ENCODE measurements at regions not wholly inside any gene's neighbourhood (a gene's known extent, or its start where the extent isn't known, plus 50 kb on each side); places are given as distances from the start of the nearest gene placed in this dataset.

GRCh38 chr2:215556979-215557378, 121.1 kb upstream of the FN1 start (continued):
- no peak for TF ChIP-seq ZGPAT (CRISPR knock-in tag; IDR thresholded peaks at IDR 0.05)
- TF ChIP-seq PHF20 (CRISPR knock-in tag; IDR thresholded peaks at IDR 0.05), result no peak
- TF ChIP-seq FLYWCH1 (CRISPR knock-in tag; IDR thresholded peaks at IDR 0.05), result no peak

GRCh38 chr2:215554689-215555498, 119.0 kb upstream of the FN1 start:
- Histone ChIP-seq H3K4me1 (ENCODE audit: insufficient read depth, low read length) (peaks cover 25% of the 10 kb centered on the region), H3K9me3 (ENCODE audit: low read length) (no peaks in the 10 kb centered on the region), H2AFZ (ENCODE audit: low read length) (no peak overlapping the region), H3K36me3 (replicated peaks in 1 of 2; ENCODE audit: control insufficient read depth in 1 of 2, insufficient read depth in 2 of 2, low read length in 2 of 2) (no peaks in the 10 kb centered on the region), H3K9ac (ENCODE audit: insufficient read depth, low read depth, low read length) (no peak overlapping the region), H3K4me3 (replicated peaks in 1 of 3; ENCODE audit: insufficient read depth in 1 of 3, low read depth in 2 of 3, low read length in 3 of 3) (no peak overlapping the region), H3K79me2 (ENCODE audit: insufficient read depth, low read length) (no peaks in the 10 kb centered on the region), H3K4me2 (ENCODE audit: low read depth, low read length) (no peak overlapping the region), H3K27me3 (ENCODE audit: control insufficient read depth in 1 of 2, insufficient read depth in 2 of 2, low read length in 2 of 2) (no peaks in the 10 kb centered on the region), H4K20me1 (ENCODE audit: insufficient read depth, low read length) (no peaks in the 10 kb centered on the region), H3K27ac (ENCODE audit: extremely low read length, insufficient read depth, low read length) (no peak overlapping the region)
- BruUV-seq (replicated peaks), result no TSS peak
- ChIA-PET POLR2A (no interaction called here), CTCF (ENCODE audit: low intra/inter-chr PET ratio, low total read pairs) (no interaction called here)
- ATAC-seq (no peak), DNase-seq (ENCODE audit: low spot score) (no peak), FAIRE-seq (no peak)
- 57% methylated on average over 5 of the region's 5 CpGs for WGBS (ENCODE audit: low lambda C conversion rate)
- in situ Hi-C loops (cut with HindIII; ENCODE audit: extremely low pct_ligation_motif_present, low pct_unique_long_range_greater_than_20kb) (no loop called here), intact Hi-C loops (cut with micrococcal nuclease; ENCODE audit: unreplicated experiment) (no loop called here)
- no peak for TF ChIP-seq ZNF280D (CRISPR knock-in tag; IDR thresholded peaks at IDR 0.05)

Measured in HepG2 (cell line).